Keratinocyte (primary cell): ENCODE measurements at regions not wholly inside any gene's neighbourhood (a gene's known extent, or its start where the extent isn't known, plus 50 kb on each side); places are given as distances from the start of the nearest gene placed in this dataset.

Experiments used
- DNase-seq: peaks from one replicate; pipeline ENCODE4 v3.0.0-alpha.2; 2011; ENCODE audit warnings: low read depth, missing footprints, low spot score
- FAIRE-seq: peaks from 2 replicates; lab custom pipeline; 2011; peaks lifted over from hg19 to GRCh38; lab: Jason Lieb, UNC
- H2AFZ ChIP-seq: 2 replicates; pipeline ENCODE4 v1.6.0; 2012; ENCODE audit warnings: low read length, control low read depth, inconsistent platforms; ENCODE audit not compliant: control insufficient read depth
- H3K27ac ChIP-seq: 2 replicates; pipeline ENCODE4 v1.5.1; 2011; ENCODE audit warnings: low read length; ENCODE audit not compliant: control insufficient read depth, insufficient read depth
- H3K27me3 ChIP-seq: 3 replicates; pipeline ENCODE4 v1.6.0; 2011; ENCODE audit warnings: low read length; ENCODE audit not compliant: control insufficient read depth, insufficient read depth; ENCODE audit errors: extremely low read depth
- H3K36me3 ChIP-seq, 2 experiments: 2 replicates in 1 of 2; 3 replicates in 1 of 2; pipeline ENCODE4 v1.5.1; 2011; ENCODE audit warnings: low read length in 2 of 2, mild to moderate bottlenecking in 1 of 2; ENCODE audit not compliant: control insufficient read depth in 2 of 2, insufficient read depth in 2 of 2; ENCODE audit errors: extremely low read depth in 1 of 2
- H3K4me1 ChIP-seq: 3 replicates; pipeline ENCODE4 v1.5.1; 2011; ENCODE audit warnings: low read length; ENCODE audit not compliant: control insufficient read depth, insufficient read depth; ENCODE audit errors: extremely low read depth
- H3K4me2 ChIP-seq: 3 replicates; pipeline ENCODE4 v1.6.0; 2011; ENCODE audit warnings: low read depth, low read length; ENCODE audit not compliant: control insufficient read depth, insufficient read depth; ENCODE audit errors: extremely low read depth
- H3K4me3 ChIP-seq, 3 experiments: fragments of 200-600 bp in 1 of 3; sonication (generic) in 1 of 3; 2 replicates in 2 of 3; 3 replicates in 1 of 3; pipeline ENCODE4 v1.5.1; 2011 to 2016; ENCODE audit warnings: low read length in 3 of 3, mild to moderate bottlenecking in 3 of 3, control low read depth in 2 of 3, inconsistent platforms in 1 of 3, low read depth in 1 of 3, mixed read lengths in 1 of 3, mixed run types in 1 of 3, moderate library complexity in 1 of 3; ENCODE audit not compliant: control insufficient read depth in 2 of 3, insufficient read depth in 2 of 3; ENCODE audit errors: extremely low read depth in 1 of 3
- H3K79me2 ChIP-seq: 2 replicates; pipeline ENCODE4 v1.6.0; 2012; ENCODE audit warnings: low read length; ENCODE audit not compliant: control insufficient read depth, insufficient read depth
- H3K9ac ChIP-seq: 3 replicates; pipeline ENCODE4 v1.6.0; 2011; ENCODE audit warnings: low read length; ENCODE audit not compliant: control insufficient read depth, insufficient read depth; ENCODE audit errors: extremely low read depth
- H3K9me1 ChIP-seq: 3 replicates; pipeline ENCODE4 v1.6.0; 2011; ENCODE audit warnings: low read length; ENCODE audit not compliant: control insufficient read depth, insufficient read depth; ENCODE audit errors: extremely low read depth
- H3K9me3 ChIP-seq: 2 replicates; pipeline ENCODE4 v1.5.1; 2012; ENCODE audit warnings: low read depth, low read length; ENCODE audit not compliant: control insufficient read depth
- H4K20me1 ChIP-seq: 3 replicates; pipeline ENCODE4 v1.6.0; 2011; ENCODE audit warnings: low read length; ENCODE audit not compliant: control insufficient read depth, insufficient read depth; ENCODE audit errors: extremely low read depth
- EZH2 ChIP-seq: IDR thresholded peaks from one replicate; pipeline ENCODE4 v1.6.1; 2012; ENCODE audit warnings: inconsistent platforms, mild to moderate bottlenecking, low read length, moderate library complexity
- dilution Hi-C: fragments of 300-500 bp; cut with MboI; formaldehyde crosslinking; loops from one replicate; pipeline ENCODE4 v1.7.0; 2020; ENCODE audit warnings: low sequenced_read_pairs; ENCODE audit not compliant: extremely low pct_ligation_motif_present
- TF ChIP-seq, protein P1 (sequence below), 3 experiments: IDR thresholded peaks in 1 of 3; conservative IDR thresholded peaks in 1 of 3; optimal IDR thresholded peaks in 1 of 3; 2 replicates in 2 of 3; 3 replicates in 1 of 3; pipeline versions ENCODE3 to v1.5.1; 2011; ENCODE audit warnings: low read length in 3 of 3, mild to moderate bottlenecking in 3 of 3, moderate library complexity in 2 of 3, control low read depth in 1 of 3, inconsistent platforms in 1 of 3; ENCODE audit not compliant: insufficient read depth in 2 of 3; ENCODE audit errors: extremely low read depth in 1 of 3

DNA sequence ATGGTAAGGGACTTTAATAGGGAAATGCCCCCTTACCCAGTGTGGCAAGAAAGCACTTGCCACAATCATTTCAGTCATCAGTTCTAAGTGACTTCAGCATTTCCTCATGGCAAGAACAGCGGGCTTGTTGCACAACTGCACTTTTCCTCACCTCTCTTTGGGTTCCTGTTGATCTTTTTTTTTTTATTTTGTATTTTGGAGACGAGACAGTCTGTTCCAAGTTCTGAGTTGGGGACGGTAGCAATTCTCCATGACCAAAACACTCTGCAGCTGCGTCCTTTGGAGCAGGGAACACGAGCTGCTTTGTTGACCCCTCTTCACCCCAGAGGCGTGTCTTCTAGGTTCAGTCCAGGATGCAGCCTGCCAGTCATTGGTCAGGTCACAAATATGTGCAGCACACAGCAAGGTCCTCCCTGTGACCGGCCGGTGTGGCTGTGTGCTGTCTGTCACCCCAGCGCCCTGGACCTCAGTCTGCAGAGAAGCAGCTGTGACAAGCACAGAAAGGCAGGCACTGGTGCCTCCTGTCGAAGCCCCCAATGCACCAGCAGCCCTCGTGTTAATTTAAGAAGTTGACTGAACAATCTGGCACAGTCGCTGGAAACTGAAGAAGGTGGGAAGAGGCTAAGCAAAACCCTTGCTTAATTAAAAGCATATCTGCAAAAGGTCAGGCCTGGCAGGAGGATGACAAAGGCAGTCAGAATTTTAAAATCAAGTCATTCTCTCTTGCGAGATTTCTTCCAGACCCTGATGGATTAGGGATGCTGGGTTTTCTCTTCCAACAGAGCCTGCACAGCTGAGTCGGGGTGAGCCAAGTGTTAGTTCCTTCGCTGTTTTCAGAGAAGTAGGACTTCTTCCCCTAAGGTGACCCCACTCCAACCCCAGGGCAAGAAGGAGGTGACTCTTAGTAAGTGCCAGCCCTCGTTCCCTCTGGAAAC lies 96.7 kb upstream of the COPS8 start:
- Histone ChIP-seq H3K4me3 (no peak overlapping the region), H3K9me3 (no peaks in the 10 kb centered on the region), H3K9ac (no peak overlapping the region), H3K4me1 (no peaks in the 10 kb centered on the region), H2AFZ (no peak overlapping the region), H3K36me3 (no peaks in the 10 kb centered on the region), H3K79me2 (no peaks in the 10 kb centered on the region), H4K20me1 (no peaks in the 10 kb centered on the region), H3K9me1 (no peaks in the 10 kb centered on the region), H3K27me3 (no peaks in the 10 kb centered on the region), H3K27ac (no peak overlapping the region), H3K4me2 (no peak overlapping the region)
- no peak for TF ChIP-seq EZH2
- TF ChIP-seq, protein P1, sequence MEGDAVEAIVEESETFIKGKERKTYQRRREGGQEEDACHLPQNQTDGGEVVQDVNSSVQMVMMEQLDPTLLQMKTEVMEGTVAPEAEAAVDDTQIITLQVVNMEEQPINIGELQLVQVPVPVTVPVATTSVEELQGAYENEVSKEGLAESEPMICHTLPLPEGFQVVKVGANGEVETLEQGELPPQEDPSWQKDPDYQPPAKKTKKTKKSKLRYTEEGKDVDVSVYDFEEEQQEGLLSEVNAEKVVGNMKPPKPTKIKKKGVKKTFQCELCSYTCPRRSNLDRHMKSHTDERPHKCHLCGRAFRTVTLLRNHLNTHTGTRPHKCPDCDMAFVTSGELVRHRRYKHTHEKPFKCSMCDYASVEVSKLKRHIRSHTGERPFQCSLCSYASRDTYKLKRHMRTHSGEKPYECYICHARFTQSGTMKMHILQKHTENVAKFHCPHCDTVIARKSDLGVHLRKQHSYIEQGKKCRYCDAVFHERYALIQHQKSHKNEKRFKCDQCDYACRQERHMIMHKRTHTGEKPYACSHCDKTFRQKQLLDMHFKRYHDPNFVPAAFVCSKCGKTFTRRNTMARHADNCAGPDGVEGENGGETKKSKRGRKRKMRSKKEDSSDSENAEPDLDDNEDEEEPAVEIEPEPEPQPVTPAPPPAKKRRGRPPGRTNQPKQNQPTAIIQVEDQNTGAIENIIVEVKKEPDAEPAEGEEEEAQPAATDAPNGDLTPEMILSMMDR (optimal IDR thresholded peaks at IDR 0.05 in 1 of 3, IDR thresholded peaks at IDR 0.05 in 1 of 3, conservative IDR thresholded peaks at IDR 0.05 in 1 of 3; ENCODE audit: extremely low read depth in 1 of 3, insufficient read depth in 2 of 3, low read length in 3 of 3), result no peak
- DNase-seq (no peak), FAIRE-seq (no peak)
- dilution Hi-C loops, result no loop called here

DNA sequence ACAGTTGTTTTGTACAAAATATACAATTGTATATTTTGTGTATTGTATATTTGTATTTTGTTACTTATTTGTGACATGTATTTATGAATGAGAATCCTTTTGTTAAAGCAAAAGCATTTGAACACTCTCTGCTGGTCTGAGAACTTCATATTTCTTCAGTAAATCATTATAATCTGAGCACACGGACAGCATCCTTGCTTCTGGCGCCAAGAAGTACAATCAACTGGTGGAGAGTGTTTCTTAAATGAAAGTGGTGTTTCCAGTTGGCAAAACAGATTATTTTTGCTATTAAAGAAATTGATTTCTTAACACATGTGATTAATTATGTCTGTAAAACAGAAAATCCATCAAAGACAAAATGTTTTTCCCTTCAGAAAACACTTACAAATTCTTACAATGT lies 95.1 kb upstream of the COPS8 start:
- Histone ChIP-seq H3K79me2 (no peaks in the 10 kb centered on the region), H3K27me3 (no peaks in the 10 kb centered on the region), H3K4me3 (no peak overlapping the region), H3K9me1 (no peaks in the 10 kb centered on the region), H3K36me3 (no peaks in the 10 kb centered on the region), H3K4me2 (no peak overlapping the region), H4K20me1 (no peaks in the 10 kb centered on the region), H3K9ac (no peak overlapping the region), H3K9me3 (no peaks in the 10 kb centered on the region), H3K4me1 (no peaks in the 10 kb centered on the region), H3K27ac (no peak overlapping the region), H2AFZ (no peak overlapping the region)
- dilution Hi-C loops, result no loop called here
- no peak for DNase-seq
- TF ChIP-seq, protein P1 (optimal IDR thresholded peaks at IDR 0.05 in 1 of 3, IDR thresholded peaks at IDR 0.05 in 1 of 3, conservative IDR thresholded peaks at IDR 0.05 in 1 of 3; ENCODE audit: extremely low read depth in 1 of 3, insufficient read depth in 2 of 3, low read length in 3 of 3), result no peak
- TF ChIP-seq EZH2, result no peak
- no peak for FAIRE-seq
